NCI-H1048 (cell line): ENCODE measurements at regions not wholly inside any gene's neighbourhood (a gene's known extent, or its start where the extent isn't known, plus 50 kb on each side); places are given as distances from the start of the nearest gene placed in this dataset.
A peak's percentile ranks its signal among the peaks of the same experiment; 100 is the strongest.

Source experiments
- DNase-seq: peaks from one replicate; lab custom pipeline; 2025; lab: John Stamatoyannopoulos, UW

- no peak for DNase-seq
Measured at GRCh38 chr6:23420659-23421350, 705.2 kb upstream of the NRSN1 start.

DNA sequence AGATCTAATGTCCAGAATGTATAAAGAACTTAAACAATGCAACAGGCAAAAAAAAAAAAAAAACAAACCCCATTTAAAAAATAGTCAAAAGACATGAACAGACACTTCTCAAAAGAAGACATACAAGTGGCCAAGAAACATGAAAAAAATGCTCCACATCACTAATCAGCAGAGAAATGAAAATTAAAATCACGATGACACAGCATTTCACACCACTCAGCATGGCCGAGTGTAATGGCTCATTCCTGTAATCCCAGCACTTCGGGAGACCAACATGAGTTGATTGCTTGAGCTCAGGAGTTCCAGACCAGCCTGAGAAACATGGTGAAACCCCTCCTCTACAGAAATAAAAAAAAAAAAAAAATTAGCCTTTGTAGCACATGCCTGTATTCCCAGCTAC, 701.4 kb upstream of the NRSN1 start:
- DNase-seq: no peak

- no peak for DNase-seq
Measured at GRCh38 chr6:23435126-23435525, 690.9 kb upstream of the NRSN1 start.

GRCh38 chr6:23435798-23436197, 690.2 kb upstream of the NRSN1 start:
- no peak for DNase-seq

DNA sequence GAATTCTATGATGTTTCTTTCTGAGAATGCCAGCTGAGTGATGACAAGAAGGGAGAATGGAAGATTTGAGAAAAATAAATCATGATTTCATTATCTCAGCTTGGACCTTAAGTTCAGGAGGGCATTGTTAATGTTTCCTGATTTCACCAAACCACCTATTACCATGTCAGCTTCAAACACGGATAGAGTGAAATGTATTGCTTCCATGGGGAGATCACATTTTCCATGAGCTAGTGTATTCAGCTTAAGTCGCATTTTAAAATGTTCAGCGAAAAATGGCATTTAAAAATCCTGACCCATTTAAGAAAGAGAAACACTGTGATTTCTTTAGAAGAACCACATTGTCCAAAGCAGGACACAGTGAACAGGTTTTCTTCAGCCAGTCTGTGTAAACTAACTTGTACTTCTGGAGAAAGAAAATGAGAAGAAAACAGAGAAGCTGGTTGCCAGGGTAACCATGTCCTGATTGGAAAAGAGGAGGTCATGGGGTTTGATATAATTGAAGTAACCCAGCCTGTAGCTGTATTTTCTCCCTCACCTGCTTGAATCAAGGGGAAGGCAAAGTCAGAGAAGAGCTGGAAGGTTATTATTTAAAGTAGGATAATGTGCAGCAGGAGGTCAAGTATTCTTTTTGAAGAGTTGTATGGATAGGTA, 684.1 kb upstream of the NRSN1 start:
- DNase-seq: no peak

- no peak for DNase-seq
Measured at GRCh38 chr6:23445157-23445710, 680.8 kb upstream of the NRSN1 start.

DNA sequence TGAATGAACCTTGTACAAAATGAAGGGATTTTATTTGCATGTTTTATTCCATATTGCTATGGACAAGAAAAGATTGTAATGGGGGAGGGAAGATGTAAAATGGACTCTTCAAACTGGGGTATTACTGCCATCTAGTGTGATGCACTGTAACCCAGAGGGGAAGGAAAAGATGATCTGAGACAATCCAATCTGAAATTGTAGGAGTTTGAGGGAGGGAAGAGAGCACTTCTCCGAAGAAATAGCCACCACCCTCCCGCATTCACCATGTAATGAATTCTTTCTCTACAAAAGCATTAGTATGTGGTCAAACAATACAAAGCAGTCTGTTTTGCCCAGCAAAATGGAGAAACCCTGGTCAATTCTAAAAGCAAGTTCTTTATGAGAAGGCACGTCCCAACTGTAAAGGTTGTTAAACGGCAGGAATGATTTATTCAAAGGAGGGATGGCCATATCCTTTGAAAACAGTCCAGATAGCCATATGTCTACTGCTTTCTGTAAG, 679.5 kb upstream of the NRSN1 start:
- peak; percentile 42 for DNase-seq

DNA sequence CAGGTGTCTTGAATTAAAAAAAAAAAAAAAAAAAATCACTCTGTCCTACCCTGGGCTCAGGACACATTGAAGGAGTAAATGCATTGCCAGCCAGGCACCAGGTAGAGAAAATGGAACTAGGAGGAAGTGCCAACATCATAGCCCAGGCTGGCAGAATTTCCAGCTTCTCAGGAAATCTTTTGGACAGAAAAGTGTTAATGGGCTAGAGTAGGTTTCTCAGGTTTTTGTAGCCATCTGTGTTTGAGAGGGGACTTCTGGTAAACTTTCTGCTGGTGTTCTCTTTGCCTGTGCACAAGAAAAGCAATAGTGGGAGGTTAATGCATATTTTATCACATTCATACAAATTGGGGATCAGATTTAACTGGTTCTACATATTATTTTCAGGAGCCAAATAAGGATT, 678.3 kb upstream of the NRSN1 start:
- no peak for DNase-seq

- no peak for DNase-seq
Measured at GRCh38 chr6:23448281-23448680, 677.7 kb upstream of the NRSN1 start.

GRCh38 chr6:23454080-23454976, 671.7 kb upstream of the NRSN1 start:
- no peak for DNase-seq

- DNase-seq: no peak
Measured at GRCh38 chr6:23455754-23456153, 670.3 kb upstream of the NRSN1 start.

GRCh38 chr6:23456396-23456795, 669.6 kb upstream of the NRSN1 start:
- DNase-seq: no peak

GRCh38 chr6:23457321-23457720, 668.7 kb upstream of the NRSN1 start:
- no peak for DNase-seq

- DNase-seq: no peak
Measured at GRCh38 chr6:23465912-23466311, 660.1 kb upstream of the NRSN1 start.

- DNase-seq: no peak
Measured at GRCh38 chr6:23477586-23477985, 648.4 kb upstream of the NRSN1 start.

DNA sequence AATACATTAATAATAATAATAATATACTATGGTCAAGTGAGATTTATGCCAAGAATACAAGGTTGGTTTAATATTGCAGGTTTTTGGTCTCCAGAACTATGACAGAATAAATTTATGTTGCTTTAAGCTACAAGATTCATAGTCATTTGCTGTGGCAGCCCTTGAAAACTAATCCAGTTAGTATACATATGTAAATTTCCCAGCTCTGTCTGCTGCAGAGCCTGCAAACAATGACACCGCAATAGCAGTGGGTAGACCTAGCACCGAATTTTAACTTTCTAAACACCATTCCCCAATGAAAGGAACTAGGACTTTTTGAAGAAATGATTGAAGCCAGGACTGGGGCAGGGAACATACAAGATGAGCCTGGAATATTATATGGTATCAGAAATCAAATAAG, 647.7 kb upstream of the NRSN1 start:
- no peak for DNase-seq

GRCh38 chr6:23483896-23484295, 642.1 kb upstream of the NRSN1 start:
- DNase-seq: no peak

DNA sequence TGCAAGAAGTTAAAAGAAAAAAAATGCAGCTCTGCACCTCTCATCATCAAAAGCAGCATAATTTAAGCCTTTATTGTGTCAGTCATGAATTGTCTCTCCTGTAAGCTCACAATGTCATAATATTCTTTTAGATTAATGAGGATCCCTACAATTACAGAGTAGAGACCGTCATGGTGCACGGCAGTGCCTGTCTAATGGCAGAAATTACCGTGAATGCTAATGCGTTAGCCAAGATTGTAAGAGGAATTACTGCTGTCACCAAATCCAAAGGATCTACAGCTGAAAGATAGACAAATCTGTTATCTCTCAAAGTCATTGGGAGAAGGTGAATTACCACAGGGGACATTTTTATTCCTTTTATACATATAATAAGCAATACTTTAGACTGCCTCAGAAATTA, 631.6 kb upstream of the NRSN1 start:
- DNase-seq: no peak

- no peak for DNase-seq
Measured at GRCh38 chr6:23498013-23498412, 628.0 kb upstream of the NRSN1 start.

DNA sequence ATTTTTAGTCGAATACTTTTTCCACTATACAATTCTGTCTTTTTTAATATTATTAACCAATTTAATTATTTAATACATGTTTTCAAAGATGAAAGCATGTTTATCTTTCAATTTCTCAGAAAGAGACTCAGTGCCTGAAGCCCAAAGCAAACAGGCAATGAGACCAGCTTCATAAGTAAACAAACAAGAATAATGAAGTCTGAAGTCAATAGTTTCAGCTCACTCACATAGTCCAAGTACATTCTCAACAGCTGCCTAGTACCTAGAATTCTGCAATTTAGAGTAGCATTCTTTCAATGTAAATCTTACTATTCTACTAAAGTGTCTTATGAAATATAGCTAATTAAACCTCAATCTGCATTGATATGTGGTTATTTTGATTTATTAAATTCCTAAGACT, 626.5 kb upstream of the NRSN1 start:
- no peak for DNase-seq

- no peak for DNase-seq
Measured at GRCh38 chr6:23503173-23503572, 622.8 kb upstream of the NRSN1 start.

DNA sequence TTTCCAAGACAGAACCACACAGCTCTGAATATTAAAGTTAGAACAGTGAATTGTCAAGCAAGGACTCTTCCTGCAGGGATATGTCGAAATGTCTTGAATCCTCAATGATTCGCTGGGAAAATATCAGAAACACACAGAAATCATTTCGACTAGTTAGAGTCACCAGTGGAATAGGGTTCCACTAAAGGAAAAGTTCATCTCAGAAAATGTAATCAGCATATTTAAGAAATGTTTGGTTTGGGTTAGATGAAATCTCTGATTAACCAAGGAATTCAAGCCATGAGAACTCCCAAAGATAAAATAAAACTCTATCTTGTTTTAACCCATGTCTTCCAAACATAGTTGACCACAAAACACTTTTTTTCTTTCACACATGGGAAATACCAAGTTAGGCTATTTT, 621.0 kb upstream of the NRSN1 start:
- no peak for DNase-seq
